Endothelial cell of umbilical vein (primary cell): ENCODE measurements at regions not wholly inside any gene's neighbourhood (a gene's known extent, or its start where the extent isn't known, plus 50 kb on each side); places are given as distances from the start of the nearest gene placed in this dataset.

ENCODE experiments used
- BruUV-seq: library from RNA; stranded (reverse); fragments of 400-500 nt; replicated peaks from 2 replicates; lab custom pipeline; 2021; lab: Mats Ljungman, UMichigan
- CTCF ChIA-PET: fragments of 300-600, 350-600 bp; sonication (Branson Sonifier 250); formaldehyde crosslinking; loops from one replicate; lab custom pipeline; 2021; ENCODE audit warnings: antibody characterized with exemption, inconsistent platforms; lab: Charles Lee
- POLR2A ChIA-PET: fragments of 300-600, 350-600 bp; sonication (Branson Sonifier 250); formaldehyde crosslinking; loops from one replicate; lab custom pipeline; 2021; ENCODE audit warnings: antibody characterized with exemption, inconsistent platforms; lab: Charles Lee
- DNase-seq: peaks from one replicate; pipeline ENCODE4 v3.0.0-alpha.2; 2011; ENCODE audit warnings: low read depth, low spot score
- FAIRE-seq: peaks from 2 replicates; lab custom pipeline; 2011; peaks lifted over from hg19 to GRCh38; lab: Jason Lieb, UNC
- H2AFZ ChIP-seq: 2 replicates; pipeline ENCODE4 v1.6.0; 2012; ENCODE audit warnings: low read depth, low read length, control low read depth, inconsistent platforms
- H3K27ac ChIP-seq: 2 replicates; pipeline ENCODE4 v1.5.1; 2011; ENCODE audit warnings: low read depth, mild to moderate bottlenecking, control low read depth, low read length, moderate library complexity; ENCODE audit not compliant: insufficient read depth
- H3K27me3 ChIP-seq, 2 experiments: 2 replicates each; pipeline versions ENCODE4 v1.6.0 to v1.6.1; 2011; ENCODE audit warnings: low read length in 2 of 2, mixed read lengths in 1 of 2; ENCODE audit not compliant: control insufficient read depth in 2 of 2, insufficient read depth in 2 of 2
- H3K36me3 ChIP-seq, 2 experiments: 2 replicates in 1 of 2; 3 replicates in 1 of 2; pipeline ENCODE4 v1.5.1; 2011; ENCODE audit warnings: low read length in 2 of 2, mild to moderate bottlenecking in 1 of 2, moderate library complexity in 1 of 2; ENCODE audit not compliant: control insufficient read depth in 2 of 2, insufficient read depth in 2 of 2; ENCODE audit errors: extremely low read depth in 1 of 2
- H3K4me1 ChIP-seq: 3 replicates; pipeline ENCODE4 v1.5.1; 2011; ENCODE audit warnings: mild to moderate bottlenecking, low read length; ENCODE audit not compliant: control insufficient read depth, insufficient read depth; ENCODE audit errors: extremely low read depth
- H3K4me2 ChIP-seq: 2 replicates; pipeline ENCODE4 v1.6.1; 2011; ENCODE audit warnings: low read length, control low read depth, mixed read lengths; ENCODE audit not compliant: insufficient read depth
- H3K4me3 ChIP-seq, 3 experiments: fragments of 200-600 bp in 1 of 3; sonication (generic), shearing (Covaris generic) in 1 of 3; replicated peaks in 1 of 3; 2 replicates each; pipeline ENCODE4 v1.5.1; 2011 to 2016; ENCODE audit warnings: control low read depth in 3 of 3, low read length in 3 of 3, mild to moderate bottlenecking in 2 of 3, inconsistent platforms in 1 of 3, low read depth in 1 of 3, moderate library complexity in 1 of 3; ENCODE audit not compliant: insufficient read depth in 1 of 3
- H3K79me2 ChIP-seq: 2 replicates; pipeline ENCODE4 v1.6.0; 2012; ENCODE audit warnings: low read length, inconsistent platforms; ENCODE audit not compliant: control insufficient read depth, insufficient read depth
- H3K9ac ChIP-seq: replicated peaks from 2 replicates; pipeline ENCODE3; 2011; ENCODE audit warnings: low read length, control low read depth; ENCODE audit not compliant: insufficient read depth; ENCODE audit errors: extremely low read depth
- H3K9me1 ChIP-seq: replicated peaks from 3 replicates; pipeline ENCODE4 v1.6.0; 2011; ENCODE audit warnings: mild to moderate bottlenecking, low read length; ENCODE audit not compliant: control insufficient read depth, insufficient read depth; ENCODE audit errors: extremely low read depth
- H3K9me3 ChIP-seq: replicated peaks from 2 replicates; pipeline ENCODE4 v1.5.1; 2012; ENCODE audit warnings: low read length, inconsistent platforms; ENCODE audit not compliant: control insufficient read depth, insufficient read depth
- H4K20me1 ChIP-seq: replicated peaks from 2 replicates; pipeline ENCODE3; 2011; ENCODE audit warnings: mild to moderate bottlenecking, low read length; ENCODE audit not compliant: control insufficient read depth, insufficient read depth; ENCODE audit errors: extremely low read depth
- EZH2 ChIP-seq: IDR thresholded peaks from 2 replicates; pipeline ENCODE4 v1.6.1; 2012; ENCODE audit warnings: borderline replicate concordance, low read depth, mild to moderate bottlenecking, moderate library complexity, low read length, inconsistent platforms; ENCODE audit not compliant: severe bottlenecking
- FOS ChIP-seq: IDR thresholded peaks from 2 replicates; pipeline ENCODE4 v1.6.1; 2011; ENCODE audit warnings: mild to moderate bottlenecking, low read length, moderate library complexity, borderline replicate concordance; ENCODE audit not compliant: insufficient read depth
- GATA2 ChIP-seq: IDR thresholded peaks from 2 replicates; pipeline ENCODE4 v1.7.0; 2011; ENCODE audit warnings: low read depth, mild to moderate bottlenecking, moderate library complexity, mixed read lengths, low read length; ENCODE audit not compliant: insufficient read length, insufficient read depth
- JUN ChIP-seq: IDR thresholded peaks from 2 replicates; pipeline ENCODE4 v1.6.1; 2011; ENCODE audit warnings: borderline replicate concordance, low read depth; ENCODE audit not compliant: insufficient read length, insufficient read depth
- MAX ChIP-seq: IDR thresholded peaks from 2 replicates; pipeline ENCODE4 v1.6.1; 2011; ENCODE audit not compliant: insufficient read depth, insufficient read length
- MYC ChIP-seq: IDR thresholded peaks from one replicate; pipeline ENCODE4 v1.6.1; 2011; ENCODE audit warnings: mild to moderate bottlenecking, low read depth, low read length
- dilution Hi-C: fragments of 300-500 bp; cut with MboI; formaldehyde crosslinking; loops from one replicate; pipeline ENCODE4 v1.15.0; 2019; ENCODE audit warnings: low sequenced_read_pairs; ENCODE audit not compliant: extremely low pct_ligation_motif_present
- intact Hi-C: fragments of 100-400 bp; cut with micrococcal nuclease; formaldehyde crosslinking; loops from one replicate; pipeline ENCODE4 v1.10.0; 2022

DNA sequence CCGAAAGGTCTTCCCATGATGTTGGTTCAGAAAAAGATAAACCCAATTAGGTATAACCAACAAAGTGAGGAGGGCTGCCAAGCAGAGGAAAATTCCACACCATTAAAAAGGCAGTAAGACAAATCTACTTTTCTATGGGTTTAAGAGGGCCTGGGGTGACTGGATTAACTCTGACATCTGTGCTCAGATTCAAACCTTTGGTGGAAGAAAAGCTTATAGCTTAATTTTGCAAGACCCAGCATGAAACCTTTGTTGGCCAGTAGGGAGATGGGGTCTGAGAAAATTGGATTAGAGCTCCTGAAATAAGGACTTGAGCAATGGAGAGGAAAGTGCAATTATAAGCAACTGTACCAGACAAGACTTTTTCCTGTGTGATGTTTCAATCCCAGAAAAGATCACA is 104.2 kb downstream of the KDR start:
- H3K9me1 ChIP-seq, result no peaks in the 10 kb centered on the region
- dilution Hi-C loops, result no loop called here

GRCh38 chr4:55020131-55020530 is 105.3 kb downstream of the KDR start:
- Histone ChIP-seq H3K9ac (no peak overlapping the region), H3K27me3 (no peaks in the 10 kb centered on the region), H3K36me3 (no peaks in the 10 kb centered on the region), H4K20me1 (no peaks in the 10 kb centered on the region), H3K9me1 (no peaks in the 10 kb centered on the region), H3K4me2 (no peak overlapping the region), H2AFZ (no peak overlapping the region), H3K4me1 (no peaks in the 10 kb centered on the region), H3K27ac (no peak overlapping the region), H3K4me3 (no peak overlapping the region), H3K79me2 (no peaks in the 10 kb centered on the region), H3K9me3 (no peaks in the 10 kb centered on the region)
- no peak for FAIRE-seq
- ChIA-PET POLR2A (no interaction called here), CTCF (no interaction called here)
- dilution Hi-C loops (no loop called here), intact Hi-C loops (no loop called here)
- DNase-seq, result no peak
- TF ChIP-seq JUN (no peak), GATA2 (no peak)
- no TSS peak for BruUV-seq

More for the DNA sequence above, 104.2 kb downstream of the KDR start:
- Histone ChIP-seq H3K27me3 (no peaks in the 10 kb centered on the region), H3K36me3 (no peaks in the 10 kb centered on the region), H3K27ac (no peak overlapping the region), H2AFZ (no peak overlapping the region), H4K20me1 (no peaks in the 10 kb centered on the region), H3K4me1 (no peaks in the 10 kb centered on the region), H3K4me2 (no peak overlapping the region), H3K9me3 (no peaks in the 10 kb centered on the region), H3K79me2 (no peaks in the 10 kb centered on the region), H3K9ac (no peak overlapping the region), H3K4me3 (no peak overlapping the region)
- BruUV-seq, result no TSS peak
- ChIA-PET POLR2A (no interaction called here), CTCF (interaction anchor here (0.8 kb wide), 1 partner anchor 12 kb away, joined by 3 read pairs; no protein-coding TSS in a partner anchor)
- no peak for DNase-seq
- intact Hi-C loops, result no loop called here
- TF ChIP-seq MAX (no peak), EZH2 (no peak), MYC (no peak), FOS (no peak)
- no peak for FAIRE-seq
